B cell (primary cell): ENCODE measurements at regions not wholly inside any gene's neighbourhood (a gene's known extent, or its start where the extent isn't known, plus 50 kb on each side); places are given as distances from the start of the nearest gene placed in this dataset.

Experiments
- ATAC-seq: fragments of 200-7000 bp; cut with Tn5 transposase; one replicate; pipeline ENCODE4 v1.10.0; 2021; ENCODE audit warnings: low read depth, mild to moderate bottlenecking, moderate number of reproducible peaks, moderate library complexity
- CTCF ChIA-PET: fragments of 350-600 bp; sonication (Branson Sonifier 250); formaldehyde crosslinking; loops from one replicate; lab custom pipeline; 2021; ENCODE audit warnings: antibody characterized with exemption, inconsistent platforms; lab: Charles Lee
- POLR2A ChIA-PET: fragments of 350-600 bp; sonication (Branson Sonifier 250); formaldehyde crosslinking; loops from one replicate; lab custom pipeline; 2021; ENCODE audit warnings: antibody characterized with exemption; lab: Charles Lee
- DNase-seq: peaks from one replicate; pipeline ENCODE4 v3.0.0; 2013
- H2AFZ ChIP-seq: 2 replicates; pipeline ENCODE4 v1.6.1; 2012; ENCODE audit warnings: mild to moderate bottlenecking, low read depth, low read length; ENCODE audit not compliant: insufficient read depth, poor library complexity, severe bottlenecking
- H3K27ac ChIP-seq, 2 donors: 1 replicate in 1 of 2; 2 replicates in 1 of 2; pipeline ENCODE4 v1.5.1; 2012 to 2013; ENCODE audit warnings: low read length in 2 of 2, mild to moderate bottlenecking in 2 of 2, moderate library complexity in 1 of 2
- H3K27me3 ChIP-seq, 4 experiments: fragments of 200-600 bp in 1 of 4; sonication (generic) in 1 of 4; replicated peaks in 1 of 4; 1 replicate in 2 of 4; 2 replicates in 2 of 4; pipeline versions ENCODE4 v1.6.1 to v1.7.0; 2013 to 2016; ENCODE audit warnings: low read length in 3 of 4, mild to moderate bottlenecking in 2 of 4, mixed read lengths in 1 of 4, moderate library complexity in 1 of 4; ENCODE audit not compliant: insufficient read depth in 4 of 4, control insufficient read depth in 3 of 4; ENCODE audit errors: control extremely low read depth in 1 of 4
- H3K36me3 ChIP-seq, 2 experiments: replicated peaks in 1 of 2; 1 replicate in 1 of 2; 2 replicates in 1 of 2; pipeline versions ENCODE4 v1.6.1 to v1.7.1; 2013; ENCODE audit warnings: low read length in 1 of 2; ENCODE audit not compliant: insufficient read depth in 2 of 2, control insufficient read depth in 1 of 2; ENCODE audit errors: control extremely low read depth in 1 of 2, extremely low read depth in 1 of 2
- H3K4me1 ChIP-seq, 2 donors: fragments of 200-600 bp in 1 of 2; sonication (generic) in 1 of 2; 1 replicate in 1 of 2; 2 replicates in 1 of 2; pipeline versions ENCODE4 v1.5.1 to v1.6.1; 2013 to 2017; ENCODE audit warnings: low read length in 2 of 2; ENCODE audit not compliant: control insufficient read depth in 2 of 2, insufficient read depth in 2 of 2
- H3K4me2 ChIP-seq: replicated peaks from 2 replicates; pipeline ENCODE3; 2012; ENCODE audit warnings: mild to moderate bottlenecking, low read depth, low read length; ENCODE audit not compliant: poor library complexity, severe bottlenecking
- H3K4me3 ChIP-seq, 5 experiments: fragments of 200-600 bp in 1 of 5; sonication (generic) in 1 of 5; 1 replicate in 3 of 5; 2 replicates in 2 of 5; pipeline versions ENCODE4 v1.5.1 to v1.7.0; 2011 to 2016; ENCODE audit warnings: low read length in 4 of 5, mild to moderate bottlenecking in 4 of 5, low read depth in 2 of 5, control low read depth in 1 of 5, moderate library complexity in 1 of 5; ENCODE audit not compliant: insufficient read depth in 1 of 5; ENCODE audit errors: control extremely low read depth in 1 of 5, extremely low read depth in 1 of 5
- H3K79me2 ChIP-seq: fragments of 200-600 bp; sonication (generic); one replicate; pipeline ENCODE4 v1.6.0; 2016; ENCODE audit warnings: low read length; ENCODE audit not compliant: control insufficient read depth, insufficient read depth
- H3K9ac ChIP-seq: fragments of 200-600 bp; sonication (generic); 2 replicates; pipeline ENCODE4 v1.6.1; 2017; ENCODE audit warnings: mild to moderate bottlenecking, low read length, moderate library complexity
- H3K9me3 ChIP-seq, 3 donors: one replicate each; pipeline versions ENCODE4 v1.6.1 to v1.7.1; 2013; ENCODE audit warnings: low read length in 2 of 3; ENCODE audit not compliant: control insufficient read depth in 2 of 3, insufficient read depth in 1 of 3; ENCODE audit errors: control extremely low read depth in 1 of 3
- H4K20me1 ChIP-seq: 2 replicates; pipeline ENCODE4 v1.6.0; 2012; ENCODE audit warnings: mild to moderate bottlenecking, low read length; ENCODE audit not compliant: insufficient read depth, control insufficient read depth, poor library complexity, severe bottlenecking
- H3K27ac Mint-ChIP-seq: one replicate; pipeline ENCODE4 v1.8.0; 2021; ENCODE audit warnings: mixed read lengths
- H3K27me3 Mint-ChIP-seq: one replicate; pipeline ENCODE4 v1.8.0; 2021; ENCODE audit warnings: mixed read lengths
- H3K4me1 Mint-ChIP-seq: one replicate; pipeline ENCODE4 v1.8.0; 2021; ENCODE audit warnings: mixed read lengths
- H3K4me3 Mint-ChIP-seq: one replicate; pipeline ENCODE4 v1.8.0; 2021; ENCODE audit warnings: mixed read lengths
- H3K9me3 Mint-ChIP-seq: one replicate; pipeline ENCODE4 v1.8.0; 2022; ENCODE audit warnings: mixed read lengths; ENCODE audit not compliant: insufficient read depth
- CTCF ChIP-seq: fragments of 200-600 bp; IDR thresholded peaks from one replicate; pipeline ENCODE4 v1.8.0; 2022; ENCODE audit warnings: antibody characterized with exemption, mild to moderate bottlenecking
- EZH2 ChIP-seq: IDR thresholded peaks from 2 replicates; pipeline ENCODE4 v1.6.1; 2012; ENCODE audit warnings: borderline replicate concordance, low read depth, mild to moderate bottlenecking, moderate library complexity, low read length; ENCODE audit not compliant: insufficient read depth, poor library complexity, severe bottlenecking
- WGBS: methylation state at CpG from one replicate; pipeline ENCODE4 v1.1.5; 2013; ENCODE audit warnings: missing lambda C conversion rate; ENCODE audit not compliant: insufficient coverage; 5-methylcytosine and 5-hydroxymethylcytosine counted together
- intact Hi-C: fragments of 100-400 bp; cut with micrococcal nuclease; formaldehyde crosslinking; loops from one replicate; pipeline ENCODE4 v1.10.0; 2022

- H3K9me3 ChIP-seq, result no peaks in the 10 kb centered on the region
- no peaks in the 10 kb centered on the region for H3K36me3 ChIP-seq
- ATAC-seq (no peak), DNase-seq (no peak)
- no peak overlapping the region for H3K27ac Mint-ChIP-seq
- H3K4me3 Mint-ChIP-seq, result no peak overlapping the region
- H3K4me1 Mint-ChIP-seq, result no peaks in the 10 kb centered on the region
- no peaks in the 10 kb centered on the region for H3K4me1 ChIP-seq
- no peaks in the 10 kb centered on the region for H3K27me3 ChIP-seq
- H3K9me3 Mint-ChIP-seq, result peaks cover 2% of the 10 kb centered on the region
- H4K20me1 ChIP-seq, result no peaks in the 10 kb centered on the region
- H3K79me2 ChIP-seq, result no peaks in the 10 kb centered on the region
- 58% methylated on average over 3 of the region's 4 CpGs for WGBS
- POLR2A ChIA-PET, result no interaction called here
- no peak overlapping the region for H3K9ac ChIP-seq
- intact Hi-C loops, result no loop called here
- CTCF ChIA-PET, result no interaction called here
- H3K27me3 Mint-ChIP-seq, result no peaks in the 10 kb centered on the region
- TF ChIP-seq CTCF, result no peak
- no peak for TF ChIP-seq EZH2
- no peak overlapping the region for H3K4me2 ChIP-seq
- H3K27ac ChIP-seq, result no peak overlapping the region
- H2AFZ ChIP-seq, result no peak overlapping the region
- H3K4me3 ChIP-seq, result no peak overlapping the region
Observed at GRCh38 chr4:181008164-181008563, 1235.0 kb upstream of the TENM3 start.

GRCh38 chr4:181013162-181013561 is 1230.0 kb upstream of the TENM3 start:
- H3K79me2 ChIP-seq, result no peaks in the 10 kb centered on the region
- no peaks in the 10 kb centered on the region for H3K9me3 ChIP-seq
- ATAC-seq (no peak), DNase-seq (no peak)
- no peaks in the 10 kb centered on the region for H4K20me1 ChIP-seq
- H3K4me1 ChIP-seq, result no peaks in the 10 kb centered on the region
- no peak overlapping the region for H3K4me3 ChIP-seq
- no peaks in the 10 kb centered on the region for H3K36me3 ChIP-seq
- ChIA-PET CTCF (no interaction called here), POLR2A (no interaction called here)
- no peak overlapping the region for H2AFZ ChIP-seq
- H3K4me1 Mint-ChIP-seq, result no peaks in the 10 kb centered on the region
- TF ChIP-seq CTCF, result no peak
- TF ChIP-seq EZH2, result no peak
- H3K27me3 Mint-ChIP-seq, result no peaks in the 10 kb centered on the region
- WGBS, result 83% methylated on average over 3 of the region's 5 CpGs
- peaks cover 7% of the 10 kb centered on the region for H3K9me3 Mint-ChIP-seq
- no peak overlapping the region for H3K4me2 ChIP-seq
- no peak overlapping the region for H3K9ac ChIP-seq
- intact Hi-C loops, result no loop called here
- no peak overlapping the region for H3K4me3 Mint-ChIP-seq
- no peak overlapping the region for H3K27ac ChIP-seq
- no peak overlapping the region for H3K27ac Mint-ChIP-seq
- H3K27me3 ChIP-seq, result no peaks in the 10 kb centered on the region
